ENCODE measurements at regions not wholly inside any gene's neighbourhood (a gene's known extent, or its start where the extent isn't known, plus 50 kb on each side); places are given as distances from the start of the nearest gene placed in this dataset.

DNA sequence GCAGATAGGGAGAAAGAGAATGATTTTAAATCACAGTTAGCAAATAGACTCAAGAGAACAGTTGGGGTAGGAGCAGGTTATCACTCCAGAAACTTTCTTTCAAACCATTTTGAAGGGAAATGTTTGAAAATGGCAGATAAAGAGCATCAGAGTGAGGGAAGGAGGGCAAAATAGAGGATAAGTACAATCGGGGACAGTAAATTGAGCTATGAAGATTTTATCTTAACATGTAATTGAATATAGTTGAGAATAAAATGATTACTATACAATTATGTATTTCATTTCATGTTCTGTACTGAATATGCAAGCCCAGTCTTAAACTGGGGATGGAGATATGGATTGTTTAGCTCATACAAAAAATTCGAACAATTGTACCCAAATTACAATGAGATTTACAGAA, 54.0 kb downstream of the MAP10 start:
- CTCF ChIA-PET = no interaction called here
- Mint-ChIP-seq H3K36me3 (ENCODE audit: low read depth) (no peaks in the 10 kb centered on the region), H3K9me3 (no peaks in the 10 kb centered on the region), H3K27me3 (no peaks in the 10 kb centered on the region), H3K4me1 (ENCODE audit: low read depth) (no peaks in the 10 kb centered on the region), H3K4me3 (no peak overlapping the region), H3K27ac (no peak overlapping the region)
- TF ChIP-seq, protein P1, sequence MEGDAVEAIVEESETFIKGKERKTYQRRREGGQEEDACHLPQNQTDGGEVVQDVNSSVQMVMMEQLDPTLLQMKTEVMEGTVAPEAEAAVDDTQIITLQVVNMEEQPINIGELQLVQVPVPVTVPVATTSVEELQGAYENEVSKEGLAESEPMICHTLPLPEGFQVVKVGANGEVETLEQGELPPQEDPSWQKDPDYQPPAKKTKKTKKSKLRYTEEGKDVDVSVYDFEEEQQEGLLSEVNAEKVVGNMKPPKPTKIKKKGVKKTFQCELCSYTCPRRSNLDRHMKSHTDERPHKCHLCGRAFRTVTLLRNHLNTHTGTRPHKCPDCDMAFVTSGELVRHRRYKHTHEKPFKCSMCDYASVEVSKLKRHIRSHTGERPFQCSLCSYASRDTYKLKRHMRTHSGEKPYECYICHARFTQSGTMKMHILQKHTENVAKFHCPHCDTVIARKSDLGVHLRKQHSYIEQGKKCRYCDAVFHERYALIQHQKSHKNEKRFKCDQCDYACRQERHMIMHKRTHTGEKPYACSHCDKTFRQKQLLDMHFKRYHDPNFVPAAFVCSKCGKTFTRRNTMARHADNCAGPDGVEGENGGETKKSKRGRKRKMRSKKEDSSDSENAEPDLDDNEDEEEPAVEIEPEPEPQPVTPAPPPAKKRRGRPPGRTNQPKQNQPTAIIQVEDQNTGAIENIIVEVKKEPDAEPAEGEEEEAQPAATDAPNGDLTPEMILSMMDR (IDR thresholded peaks at IDR 0.05) = no peak
- no peaks in the 10 kb centered on the region for H3K4me1 ChIP-seq (ENCODE audit: insufficient read depth, low read length)
- no peak for ATAC-seq (ENCODE audit: poor library complexity)
- POLR2A ChIA-PET = no interaction called here
- no peak overlapping the region for H3K27ac ChIP-seq (ENCODE audit: low read depth in 1 of 2, low read length in 2 of 2)
- no peak overlapping the region for H3K4me3 ChIP-seq (ENCODE audit: low read length)
- no peak for DNase-seq
- H3K27me3 ChIP-seq (ENCODE audit: control insufficient read depth in 1 of 2, insufficient read depth in 2 of 2, low read length in 2 of 2) = no peaks in the 10 kb centered on the region
- H3K9me3 ChIP-seq (ENCODE audit: control insufficient read depth in 1 of 2, insufficient read depth in 1 of 2, low read length in 2 of 2) = no peaks in the 10 kb centered on the region
- intact Hi-C loops (cut with DNase I, micrococcal nuclease) = no loop called here
- H3K36me3 ChIP-seq (ENCODE audit: insufficient read depth, low read length) = no peaks in the 10 kb centered on the region

DNA sequence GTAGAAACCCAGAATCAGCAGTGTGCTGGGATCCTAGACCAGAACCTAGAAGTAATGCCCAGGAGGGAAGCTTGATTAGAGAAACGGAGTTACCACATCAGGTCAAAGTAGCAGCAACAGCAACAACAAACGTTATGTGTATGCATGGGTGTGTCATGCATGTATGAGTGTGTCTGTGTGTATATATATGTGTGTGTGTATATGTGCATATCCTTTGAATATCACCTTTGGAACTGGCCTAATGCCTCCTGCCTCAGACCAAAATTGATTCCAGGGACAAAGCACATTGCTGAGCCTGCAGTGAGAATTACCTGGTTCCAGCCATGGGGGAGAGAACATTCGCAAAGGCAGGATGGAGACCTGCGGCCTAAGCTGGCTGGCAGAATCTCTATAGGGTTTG, 55.9 kb downstream of the MAP10 start:
- ChIA-PET CTCF (no interaction called here), POLR2A (no interaction called here)
- no peaks in the 10 kb centered on the region for H3K4me1 Mint-ChIP-seq (ENCODE audit: low read depth)
- ATAC-seq (ENCODE audit: poor library complexity) (no peak), DNase-seq (no peak)
- Histone ChIP-seq H3K9me3 (ENCODE audit: control insufficient read depth in 1 of 2, insufficient read depth in 1 of 2, low read length in 2 of 2) (no peaks in the 10 kb centered on the region), H3K4me1 (ENCODE audit: insufficient read depth, low read length) (no peaks in the 10 kb centered on the region), H3K36me3 (ENCODE audit: insufficient read depth, low read length) (no peaks in the 10 kb centered on the region), H3K27ac (ENCODE audit: low read depth in 1 of 2, low read length in 2 of 2) (no peak overlapping the region), H3K27me3 (ENCODE audit: control insufficient read depth in 1 of 2, insufficient read depth in 2 of 2, low read length in 2 of 2) (no peaks in the 10 kb centered on the region), H3K4me3 (ENCODE audit: low read length) (no peak overlapping the region)
- no peak overlapping the region for H3K4me3 Mint-ChIP-seq
- TF ChIP-seq, protein P1 (IDR thresholded peaks at IDR 0.05) = no peak
- H3K27ac Mint-ChIP-seq = no peak overlapping the region
- no peaks in the 10 kb centered on the region for H3K9me3 Mint-ChIP-seq
- no peaks in the 10 kb centered on the region for H3K27me3 Mint-ChIP-seq
- no peaks in the 10 kb centered on the region for H3K36me3 Mint-ChIP-seq (ENCODE audit: low read depth)
- intact Hi-C loops (cut with DNase I, micrococcal nuclease) = no loop called here

DNA sequence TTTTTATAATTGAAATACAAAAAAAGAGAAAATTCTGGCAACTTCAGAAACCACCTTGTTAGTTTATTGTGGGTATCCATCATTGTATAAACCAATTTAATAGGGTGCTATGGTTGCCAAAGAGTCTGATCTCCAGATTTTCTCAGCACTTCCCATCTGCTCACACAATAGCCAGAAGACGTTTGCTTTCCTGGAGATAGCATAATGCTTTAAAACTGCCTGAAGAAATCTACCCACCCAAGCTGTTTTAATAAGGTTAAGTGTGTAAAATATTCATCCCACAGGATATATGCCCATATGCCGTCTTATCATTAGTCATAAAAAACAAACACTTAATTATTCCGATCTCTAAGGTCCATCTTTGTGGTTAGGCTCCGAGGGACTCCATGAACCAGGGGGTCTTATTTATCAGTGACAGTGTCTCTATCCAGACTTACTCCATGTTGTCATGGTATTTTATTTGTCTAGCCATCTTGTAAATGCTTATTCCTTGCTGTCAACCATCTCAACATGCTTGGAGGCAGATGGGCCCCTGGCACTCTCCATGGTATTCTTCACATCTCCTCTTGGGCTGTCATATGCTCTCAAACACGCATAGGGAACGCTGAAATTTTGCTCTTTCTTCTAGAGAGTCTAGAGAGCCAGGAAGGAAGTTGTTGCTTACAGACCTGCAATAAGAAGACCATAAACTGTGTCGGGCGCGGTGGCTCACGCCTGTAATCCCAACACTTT, 58.5 kb downstream of the MAP10 start:
- intact Hi-C loops (cut with DNase I, micrococcal nuclease) = no loop called here
- Mint-ChIP-seq H3K36me3 (ENCODE audit: low read depth) (no peaks in the 10 kb centered on the region), H3K4me1 (ENCODE audit: low read depth) (no peaks in the 10 kb centered on the region), H3K9me3 (no peaks in the 10 kb centered on the region), H3K27ac (no peak overlapping the region), H3K4me3 (no peak overlapping the region), H3K27me3 (no peaks in the 10 kb centered on the region)
- H3K9me3 ChIP-seq (ENCODE audit: control insufficient read depth in 1 of 2, insufficient read depth in 1 of 2, low read length in 2 of 2) = no peaks in the 10 kb centered on the region
- TF ChIP-seq, protein P1 (IDR thresholded peaks at IDR 0.05) = no peak
- ATAC-seq (ENCODE audit: poor library complexity) (no peak), DNase-seq (no peak)
- no peaks in the 10 kb centered on the region for H3K4me1 ChIP-seq (ENCODE audit: insufficient read depth, low read length)
- no peaks in the 10 kb centered on the region for H3K36me3 ChIP-seq (ENCODE audit: insufficient read depth, low read length)
- no peak overlapping the region for H3K27ac ChIP-seq (ENCODE audit: low read depth in 1 of 2, low read length in 2 of 2)
- no peak overlapping the region for H3K4me3 ChIP-seq (ENCODE audit: low read length)
- POLR2A ChIA-PET = no interaction called here
- no peaks in the 10 kb centered on the region for H3K27me3 ChIP-seq (ENCODE audit: control insufficient read depth in 1 of 2, insufficient read depth in 2 of 2, low read length in 2 of 2)
- CTCF ChIA-PET = interaction anchor here (0.7 kb wide), 1 partner anchor 9 kb away, joined by 3 read pairs; no protein-coding TSS in a partner anchor
